ENCODE measurements at regions not wholly inside any gene's neighbourhood (a gene's known extent, or its start where the extent isn't known, plus 50 kb on each side); places are given as distances from the start of the nearest gene placed in this dataset.
"Not testable (repeated sequence)": the region's sequence is repeated elsewhere in the genome, so short reads cannot be mapped to it uniquely, and the experiment has no call there.

GRCh38 chr2:129807642-129808338, 171.7 kb upstream of the RAB6C start:
- DNase-seq: not testable (repeated sequence)

GRCh38 chr2:129810521-129810920, 168.9 kb upstream of the RAB6C start:
- DNase-seq: no peak

GRCh38 chr2:129812071-129812470, 167.4 kb upstream of the RAB6C start:
- peak; percentile 95 to 98 for DNase-seq

GRCh38 chr2:129812654-129813053, 166.8 kb upstream of the RAB6C start:
- no peak for DNase-seq

- DNase-seq: peak; percentile 9 to 13
Measured at GRCh38 chr2:129813404-129813803, 166.1 kb upstream of the RAB6C start.

- no peak for DNase-seq
Measured at GRCh38 chr2:129816813-129817574, 162.5 kb upstream of the RAB6C start.

GRCh38 chr2:129819855-129820254, 159.6 kb upstream of the RAB6C start:
- DNase-seq: no peak

- no peak for DNase-seq
Measured at GRCh38 chr2:129820908-129821307, 158.6 kb upstream of the RAB6C start.

- no peak for DNase-seq
Measured at GRCh38 chr2:129821445-129821844, 158.0 kb upstream of the RAB6C start.

GRCh38 chr2:129823044-129823443, 156.4 kb upstream of the RAB6C start:
- DNase-seq: no peak

- DNase-seq: no peak
Measured at GRCh38 chr2:129827311-129828090, 152.0 kb upstream of the RAB6C start.

GRCh38 chr2:129828792-129829191, 150.7 kb upstream of the RAB6C start:
- DNase-seq: no peak

- no peak for DNase-seq
Measured at GRCh38 chr2:129829588-129829987, 149.9 kb upstream of the RAB6C start.

GRCh38 chr2:129831018-129831417, 148.4 kb upstream of the RAB6C start:
- DNase-seq: no peak

GRCh38 chr2:129833465-129833864, 146.0 kb upstream of the RAB6C start:
- not testable (repeated sequence) for DNase-seq

GRCh38 chr2:129847043-129847442, 132.4 kb upstream of the RAB6C start:
- no peak for DNase-seq

GRCh38 chr2:129849559-129850160, 129.8 kb upstream of the RAB6C start:
- peak; percentile 31 to 87 for DNase-seq

GRCh38 chr2:129857200-129857599, 122.3 kb upstream of the RAB6C start:
- no peak for DNase-seq

GRCh38 chr2:129859175-129859574, 120.3 kb upstream of the RAB6C start:
- no peak for DNase-seq

- DNase-seq: no peak
Measured at GRCh38 chr2:129860088-129860487, 119.4 kb upstream of the RAB6C start.

- DNase-seq: no peak
Measured at GRCh38 chr2:129861666-129862288, 117.7 kb upstream of the RAB6C start.

- no peak for DNase-seq
Measured at GRCh38 chr2:129862668-129863067, 116.8 kb upstream of the RAB6C start.
